ENCODE measurements at regions not wholly inside any gene's neighbourhood (a gene's known extent, or its start where the extent isn't known, plus 50 kb on each side); places are given as distances from the start of the nearest gene placed in this dataset.

- DNase-seq: no peak
Observed at GRCh38 chr15:67892559-67893377, 52.9 kb upstream of the RNU6-1 start.

- DNase-seq: no peak
Observed at GRCh38 chr15:67895237-67895636, 55.4 kb upstream of the RNU6-1 start.

GRCh38 chr15:67897646-67898339 is 57.9 kb upstream of the RNU6-1 start:
- DNase-seq: no peak

GRCh38 chr15:67899596-67900283 is 59.9 kb upstream of the RNU6-1 start:
- no peak for DNase-seq

GRCh38 chr15:67900621-67901147 is 60.8 kb upstream of the RNU6-1 start:
- no peak for DNase-seq

- DNase-seq: no peak
Observed at GRCh38 chr15:67901922-67902321, 62.1 kb upstream of the RNU6-1 start.

- no peak for DNase-seq
Observed at GRCh38 chr15:67902579-67903009, 62.7 kb upstream of the RNU6-1 start.

GRCh38 chr15:67903708-67904107 is 63.9 kb upstream of the RNU6-1 start:
- no peak for DNase-seq

- DNase-seq: no peak
Observed at GRCh38 chr15:67905628-67906027, 65.8 kb upstream of the RNU6-1 start.

- no peak for DNase-seq
Observed at GRCh38 chr15:67906382-67906781, 66.5 kb upstream of the RNU6-1 start.

GRCh38 chr15:67907184-67907723 is 67.4 kb upstream of the RNU6-1 start:
- DNase-seq: no peak

- DNase-seq: no peak
Observed at GRCh38 chr15:67908756-67909155, 68.9 kb upstream of the RNU6-1 start.

GRCh38 chr15:67911727-67912126 is 71.9 kb upstream of the RNU6-1 start:
- no peak for DNase-seq

- DNase-seq: no peak
Observed at GRCh38 chr15:67914028-67914427, 74.2 kb upstream of the RNU6-1 start.

GRCh38 chr15:67914537-67915460 is 75.0 kb upstream of the RNU6-1 start:
- no peak for DNase-seq

GRCh38 chr15:67915461-67916374 is 75.9 kb upstream of the RNU6-1 start:
- no peak for DNase-seq

- no peak for DNase-seq
Observed at GRCh38 chr15:67916565-67916964, 76.7 kb upstream of the RNU6-1 start.

GRCh38 chr15:67917037-67917436 is 77.2 kb upstream of the RNU6-1 start:
- no peak for DNase-seq

- no peak for DNase-seq
Observed at GRCh38 chr15:67917636-67918035, 77.8 kb upstream of the RNU6-1 start.

GRCh38 chr15:67918205-67918861 is 78.5 kb upstream of the RNU6-1 start:
- no peak for DNase-seq

All from NCI-H1694 treated with DMSO at 0.1 percent for 48 hours (cell line).